SK-N-SH (cell line): ENCODE measurements at regions not wholly inside any gene's neighbourhood (a gene's known extent, or its start where the extent isn't known, plus 50 kb on each side); places are given as distances from the start of the nearest gene placed in this dataset.

Source experiments
- FOXJ3 ChIP-seq: sonication (generic); formaldehyde crosslinking; IDR thresholded peaks from 2 replicates; pipeline ENCODE4 v1.5.1; 2020; ENCODE audit warnings: mild to moderate bottlenecking, missing genetic modification reagents
- FOXM1 ChIP-seq: IDR thresholded peaks from 2 replicates; pipeline ENCODE4 v1.4.0; 2012; ENCODE audit warnings: low read depth, mild to moderate bottlenecking
- GABPA ChIP-seq: IDR thresholded peaks from 2 replicates; pipeline ENCODE4 v1.4.0; 2012; ENCODE audit warnings: low read depth, mild to moderate bottlenecking
- GATA2 ChIP-seq: sonication (generic); formaldehyde crosslinking; IDR thresholded peaks from 2 replicates; pipeline ENCODE4 v1.5.0; 2020; ENCODE audit warnings: mild to moderate bottlenecking, missing genetic modification reagents
- JUND ChIP-seq: IDR thresholded peaks from 2 replicates; pipeline ENCODE4 v1.4.0; 2012
- MXI1 ChIP-seq: IDR thresholded peaks from 2 replicates; pipeline ENCODE4 v1.6.1; 2012; ENCODE audit warnings: mild to moderate bottlenecking, low read depth, low read length, improper control_type of control experiment
- POLR2AphosphoS5 ChIP-seq: IDR thresholded peaks from 2 replicates; pipeline ENCODE4 v1.6.1; 2012; ENCODE audit warnings: low read depth, low read length
- SIN3A ChIP-seq: IDR thresholded peaks from 2 replicates; pipeline ENCODE4 v1.6.1; 2012; ENCODE audit warnings: low read depth, mild to moderate bottlenecking, low read length, moderate library complexity, borderline replicate concordance
- SMC3 ChIP-seq: IDR thresholded peaks from 2 replicates; pipeline ENCODE4 v1.6.1; 2012; ENCODE audit warnings: low read depth, low read length, improper control_type of control experiment
- TF ChIP-seq, protein P1 (sequence below): IDR thresholded peaks from 2 replicates; pipeline ENCODE4 v1.4.0; 2012; ENCODE audit warnings: low read depth
- TF ChIP-seq, protein P2 (sequence below): fragments of 200-600 bp; sonication (generic); IDR thresholded peaks from 2 replicates; pipeline ENCODE4 v1.6.1; 2017; ENCODE audit warnings: antibody characterized with exemption, mild to moderate bottlenecking, moderate library complexity
- TF ChIP-seq, protein P3 (sequence below): IDR thresholded peaks from 2 replicates; pipeline ENCODE4 v1.4.0; 2012; ENCODE audit warnings: low read depth, borderline replicate concordance
- TF ChIP-seq, protein P4 (sequence below): IDR thresholded peaks from 2 replicates; pipeline ENCODE4 v1.4.0; 2012; ENCODE audit warnings: low read depth, borderline replicate concordance
- TF ChIP-seq, protein P5 (sequence below): fragments of 150-350 bp; IDR thresholded peaks from 2 replicates; pipeline ENCODE4 v1.6.1; 2017; ENCODE audit warnings: antibody characterized with exemption, low read length, low read depth, borderline replicate concordance

DNA sequence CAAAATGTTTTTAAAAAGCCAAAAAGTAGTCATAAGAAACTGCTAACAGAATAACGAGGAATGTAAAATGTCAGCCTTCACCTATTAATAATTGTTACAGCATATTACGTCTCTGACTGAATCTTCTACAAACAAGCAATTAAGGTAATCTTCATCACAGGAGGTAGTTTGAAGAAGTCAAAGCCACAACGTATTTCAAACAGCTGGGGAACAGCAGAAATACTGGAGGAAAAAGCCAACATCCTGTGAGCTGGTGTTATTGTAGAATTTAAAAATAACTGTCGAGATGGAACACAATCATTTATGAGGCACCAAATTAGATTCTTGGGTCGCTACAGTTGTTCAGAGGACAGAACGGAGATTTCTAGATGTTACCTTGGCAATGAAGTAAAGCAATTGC is 450.5 kb downstream of the AGTPBP1 start:
- TF ChIP-seq, protein P1, sequence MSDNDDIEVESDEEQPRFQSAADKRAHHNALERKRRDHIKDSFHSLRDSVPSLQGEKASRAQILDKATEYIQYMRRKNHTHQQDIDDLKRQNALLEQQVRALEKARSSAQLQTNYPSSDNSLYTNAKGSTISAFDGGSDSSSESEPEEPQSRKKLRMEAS, result no peak
- TF ChIP-seq, protein P2, sequence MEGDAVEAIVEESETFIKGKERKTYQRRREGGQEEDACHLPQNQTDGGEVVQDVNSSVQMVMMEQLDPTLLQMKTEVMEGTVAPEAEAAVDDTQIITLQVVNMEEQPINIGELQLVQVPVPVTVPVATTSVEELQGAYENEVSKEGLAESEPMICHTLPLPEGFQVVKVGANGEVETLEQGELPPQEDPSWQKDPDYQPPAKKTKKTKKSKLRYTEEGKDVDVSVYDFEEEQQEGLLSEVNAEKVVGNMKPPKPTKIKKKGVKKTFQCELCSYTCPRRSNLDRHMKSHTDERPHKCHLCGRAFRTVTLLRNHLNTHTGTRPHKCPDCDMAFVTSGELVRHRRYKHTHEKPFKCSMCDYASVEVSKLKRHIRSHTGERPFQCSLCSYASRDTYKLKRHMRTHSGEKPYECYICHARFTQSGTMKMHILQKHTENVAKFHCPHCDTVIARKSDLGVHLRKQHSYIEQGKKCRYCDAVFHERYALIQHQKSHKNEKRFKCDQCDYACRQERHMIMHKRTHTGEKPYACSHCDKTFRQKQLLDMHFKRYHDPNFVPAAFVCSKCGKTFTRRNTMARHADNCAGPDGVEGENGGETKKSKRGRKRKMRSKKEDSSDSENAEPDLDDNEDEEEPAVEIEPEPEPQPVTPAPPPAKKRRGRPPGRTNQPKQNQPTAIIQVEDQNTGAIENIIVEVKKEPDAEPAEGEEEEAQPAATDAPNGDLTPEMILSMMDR, result no peak
- no peak for TF ChIP-seq GATA2 (CRISPR knock-in tag)
- no peak for TF ChIP-seq POLR2AphosphoS5
- TF ChIP-seq, protein P3, sequence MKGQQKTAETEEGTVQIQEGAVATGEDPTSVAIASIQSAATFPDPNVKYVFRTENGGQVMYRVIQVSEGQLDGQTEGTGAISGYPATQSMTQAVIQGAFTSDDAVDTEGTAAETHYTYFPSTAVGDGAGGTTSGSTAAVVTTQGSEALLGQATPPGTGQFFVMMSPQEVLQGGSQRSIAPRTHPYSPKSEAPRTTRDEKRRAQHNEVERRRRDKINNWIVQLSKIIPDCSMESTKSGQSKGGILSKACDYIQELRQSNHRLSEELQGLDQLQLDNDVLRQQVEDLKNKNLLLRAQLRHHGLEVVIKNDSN, result no peak
- TF ChIP-seq SIN3A, result no peak
- TF ChIP-seq SMC3, result no peak
- TF ChIP-seq FOXM1, result no peak
- TF ChIP-seq JUND, result no peak
- no peak for TF ChIP-seq FOXJ3 (CRISPR knock-in tag)
- TF ChIP-seq, protein P4, sequence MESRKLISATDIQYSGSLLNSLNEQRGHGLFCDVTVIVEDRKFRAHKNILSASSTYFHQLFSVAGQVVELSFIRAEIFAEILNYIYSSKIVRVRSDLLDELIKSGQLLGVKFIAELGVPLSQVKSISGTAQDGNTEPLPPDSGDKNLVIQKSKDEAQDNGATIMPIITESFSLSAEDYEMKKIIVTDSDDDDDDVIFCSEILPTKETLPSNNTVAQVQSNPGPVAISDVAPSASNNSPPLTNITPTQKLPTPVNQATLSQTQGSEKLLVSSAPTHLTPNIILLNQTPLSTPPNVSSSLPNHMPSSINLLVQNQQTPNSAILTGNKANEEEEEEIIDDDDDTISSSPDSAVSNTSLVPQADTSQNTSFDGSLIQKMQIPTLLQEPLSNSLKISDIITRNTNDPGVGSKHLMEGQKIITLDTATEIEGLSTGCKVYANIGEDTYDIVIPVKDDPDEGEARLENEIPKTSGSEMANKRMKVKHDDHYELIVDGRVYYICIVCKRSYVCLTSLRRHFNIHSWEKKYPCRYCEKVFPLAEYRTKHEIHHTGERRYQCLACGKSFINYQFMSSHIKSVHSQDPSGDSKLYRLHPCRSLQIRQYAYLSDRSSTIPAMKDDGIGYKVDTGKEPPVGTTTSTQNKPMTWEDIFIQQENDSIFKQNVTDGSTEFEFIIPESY, result no peak
- TF ChIP-seq, protein P5, sequence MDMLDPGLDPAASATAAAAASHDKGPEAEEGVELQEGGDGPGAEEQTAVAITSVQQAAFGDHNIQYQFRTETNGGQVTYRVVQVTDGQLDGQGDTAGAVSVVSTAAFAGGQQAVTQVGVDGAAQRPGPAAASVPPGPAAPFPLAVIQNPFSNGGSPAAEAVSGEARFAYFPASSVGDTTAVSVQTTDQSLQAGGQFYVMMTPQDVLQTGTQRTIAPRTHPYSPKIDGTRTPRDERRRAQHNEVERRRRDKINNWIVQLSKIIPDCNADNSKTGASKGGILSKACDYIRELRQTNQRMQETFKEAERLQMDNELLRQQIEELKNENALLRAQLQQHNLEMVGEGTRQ, result no peak
- TF ChIP-seq MXI1, result no peak
- no peak for TF ChIP-seq GABPA
